PC-9 (cell line): ENCODE measurements at regions not wholly inside any gene's neighbourhood (a gene's known extent, or its start where the extent isn't known, plus 50 kb on each side); places are given as distances from the start of the nearest gene placed in this dataset.

ENCODE experiments used
- BruUV-seq: library from RNA; stranded (reverse); fragments of 400-500 nt; replicated peaks from 2 replicates; lab custom pipeline; 2021; lab: Mats Ljungman, UMichigan
- CTCF ChIA-PET: fragments of 300-600 bp; sonication (Branson Sonifier 250); formaldehyde crosslinking; loops from one replicate; lab custom pipeline; 2022; ENCODE audit warnings: antibody characterized with exemption; lab: Charles Lee
- POLR2A ChIA-PET: fragments of 300-600 bp; sonication (Branson Sonifier 250); formaldehyde crosslinking; loops from one replicate; lab custom pipeline; 2022; ENCODE audit warnings: antibody characterized with exemption; ENCODE audit not compliant: unreplicated experiment; lab: Charles Lee
- DNase-seq, 2 experiments: peaks; one replicate each; pipeline versions ENCODE4 v3.0.0 to v3.0.0-alpha.2; 2015 to 2022; ENCODE audit warnings: mixed read lengths in 1 of 2
- H2AFZ ChIP-seq: fragments of 200-600 bp; sonication (generic); 2 replicates; pipeline ENCODE4 v1.8.1; 2017; ENCODE audit warnings: antibody characterized with exemption
- H3F3A ChIP-seq: fragments of 200-600 bp; sonication (generic); 2 replicates; pipeline ENCODE4 v1.8.1; 2017; ENCODE audit warnings: antibody characterized with exemption, mild to moderate bottlenecking, low read depth; ENCODE audit not compliant: insufficient read depth
- H3K27ac ChIP-seq: fragments of 200-600 bp; sonication (generic); 2 replicates; pipeline ENCODE4 v1.6.1; 2016; ENCODE audit warnings: mixed run types
- H3K27me3 ChIP-seq: fragments of 200-600 bp; sonication (generic); 2 replicates; pipeline ENCODE4 v1.6.1; 2016; ENCODE audit warnings: low read depth, mixed run types; ENCODE audit not compliant: insufficient read depth
- H3K36me3 ChIP-seq: fragments of 200-600 bp; sonication (generic); 2 replicates; pipeline ENCODE4 v1.6.1; 2016; ENCODE audit warnings: low read depth, mixed run types
- H3K4me1 ChIP-seq: fragments of 200-600 bp; sonication (generic); replicated peaks from 2 replicates; pipeline ENCODE4 v1.6.1; 2016; ENCODE audit warnings: mixed run types; ENCODE audit not compliant: insufficient read depth
- H3K4me2 ChIP-seq: fragments of 200-600 bp; sonication (generic); 2 replicates; pipeline ENCODE4 v1.6.1; 2017; ENCODE audit warnings: mixed run types
- H3K4me3 ChIP-seq: fragments of 200-600 bp; sonication (generic); 2 replicates; pipeline ENCODE4 v1.6.1; 2016; ENCODE audit warnings: mixed run types
- H3K79me2 ChIP-seq: fragments of 200-600 bp; sonication (generic); 2 replicates; pipeline ENCODE4 v1.6.1; 2017; ENCODE audit warnings: low read depth, mixed run types
- H3K9me2 ChIP-seq: fragments of 200-600 bp; sonication (generic); 2 replicates; pipeline ENCODE4 v1.8.1; 2017; ENCODE audit warnings: mild to moderate bottlenecking; ENCODE audit not compliant: insufficient read depth
- H3K9me3 ChIP-seq: fragments of 200-600 bp; sonication (generic); 2 replicates; pipeline ENCODE4 v1.8.1; 2016; ENCODE audit warnings: low read depth; ENCODE audit not compliant: insufficient read depth
- H4K20me1 ChIP-seq: fragments of 200-600 bp; sonication (generic); 2 replicates; pipeline ENCODE4 v1.8.1; 2017; ENCODE audit not compliant: insufficient read depth
- CTCF ChIP-seq: fragments of 200-600 bp; sonication (generic); conservative IDR thresholded peaks from 2 replicates; pipeline ENCODE4 v1.6.1; 2017; ENCODE audit warnings: mixed run types, antibody characterized with exemption, mild to moderate bottlenecking, moderate library complexity
- EZH2 ChIP-seq: fragments of 200-600 bp; sonication (generic); IDR thresholded peaks from 2 replicates; pipeline ENCODE4 v1.8.0; 2017; ENCODE audit warnings: antibody characterized with exemption, low read depth
- intact Hi-C: fragments of 100-400 bp; cut with micrococcal nuclease; formaldehyde crosslinking; loops from one replicate; pipeline ENCODE4 v1.10.0; 2022; ENCODE audit not compliant: unreplicated experiment

DNA sequence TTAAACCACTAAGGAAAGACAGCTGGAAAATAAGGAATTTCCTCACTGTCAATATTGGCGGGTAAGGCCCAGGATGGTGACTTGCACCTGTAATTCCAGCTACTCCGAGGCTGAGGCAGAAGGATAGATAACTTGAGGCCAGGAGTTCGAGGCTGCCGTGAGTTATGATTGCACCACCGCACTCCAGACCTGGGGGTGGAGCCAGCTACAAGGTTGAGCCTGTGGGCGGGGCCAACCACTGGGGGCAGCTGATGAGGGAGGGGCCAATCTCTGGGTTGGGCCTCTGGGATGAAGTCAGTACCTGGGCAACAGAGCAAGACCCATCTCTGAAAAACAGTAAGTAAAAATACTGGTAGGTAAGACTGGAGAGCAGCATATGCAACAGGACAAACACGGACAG is 80.1 kb upstream of the ADO start:
- POLR2A ChIA-PET, result no interaction called here
- H3K9me2 ChIP-seq, result no peaks in the 10 kb centered on the region
- no peak overlapping the region for H3K27ac ChIP-seq
- intact Hi-C loops, result no loop called here
- H3K4me1 ChIP-seq, result no peaks in the 10 kb centered on the region
- no peaks in the 10 kb centered on the region for H3F3A ChIP-seq
- H3K79me2 ChIP-seq, result no peaks in the 10 kb centered on the region
- no peaks in the 10 kb centered on the region for H3K9me3 ChIP-seq
- no peaks in the 10 kb centered on the region for H3K36me3 ChIP-seq
- H3K4me2 ChIP-seq, result no peak overlapping the region
- CTCF ChIA-PET, result no interaction called here
- H4K20me1 ChIP-seq, result no peaks in the 10 kb centered on the region
- no peaks in the 10 kb centered on the region for H3K27me3 ChIP-seq
- no peak overlapping the region for H3K4me3 ChIP-seq
- no peak for TF ChIP-seq EZH2
- no peak for TF ChIP-seq CTCF
- BruUV-seq, result no TSS peak
- no peak overlapping the region for H2AFZ ChIP-seq
- DNase-seq, result no peak

DNA sequence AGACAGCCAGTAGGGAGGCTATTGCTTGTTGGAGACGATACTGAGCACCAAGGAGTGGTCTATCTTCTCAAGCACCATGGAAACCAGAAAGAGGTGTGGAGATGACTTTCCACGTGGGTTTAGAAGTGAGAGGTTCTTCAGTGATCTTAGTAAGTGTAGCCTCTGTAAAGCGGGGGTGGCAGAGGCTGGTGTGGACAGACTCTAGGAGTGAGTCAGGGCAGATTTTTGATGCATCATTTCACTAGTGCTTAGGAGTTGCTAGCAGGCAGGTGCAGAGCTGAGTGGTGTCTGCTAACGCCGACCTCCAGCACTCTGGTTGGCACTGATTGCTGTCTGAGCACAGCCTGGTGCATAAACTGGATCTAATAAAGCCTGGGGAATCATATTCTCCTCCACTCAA is 78.4 kb upstream of the ADO start:
- Histone ChIP-seq H4K20me1 (no peaks in the 10 kb centered on the region), H3K4me1 (no peaks in the 10 kb centered on the region), H3K4me2 (no peak overlapping the region), H3K4me3 (no peak overlapping the region), H3F3A (no peaks in the 10 kb centered on the region), H3K27me3 (no peaks in the 10 kb centered on the region), H3K36me3 (no peaks in the 10 kb centered on the region), H3K79me2 (no peaks in the 10 kb centered on the region), H3K27ac (no peak overlapping the region), H3K9me2 (no peaks in the 10 kb centered on the region), H3K9me3 (no peaks in the 10 kb centered on the region), H2AFZ (no peak overlapping the region)
- no peak for DNase-seq
- ChIA-PET CTCF (no interaction called here), POLR2A (no interaction called here)
- intact Hi-C loops, result no loop called here
- no TSS peak for BruUV-seq
- TF ChIP-seq EZH2 (no peak), CTCF (no peak)

DNA sequence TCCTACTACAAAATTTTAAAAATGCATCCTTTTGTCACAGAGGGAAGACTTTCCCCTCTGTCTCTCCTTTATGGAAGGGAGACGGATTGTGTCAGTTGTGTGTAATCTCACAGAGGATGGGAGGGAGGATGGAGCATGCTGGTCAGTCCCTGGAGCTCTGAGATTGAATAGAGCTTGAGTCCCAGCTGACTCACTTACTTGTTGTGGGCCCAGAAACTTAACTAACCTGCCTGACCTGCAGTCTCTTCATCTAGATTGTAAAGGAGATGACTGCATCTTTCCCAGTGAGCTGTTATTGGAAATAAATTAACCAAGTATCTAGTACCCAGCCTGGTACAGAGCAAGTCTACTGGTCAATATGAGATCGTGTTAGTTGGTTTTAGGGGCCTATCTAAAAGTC is 77.9 kb upstream of the ADO start:
- H3K27ac ChIP-seq, result no peak overlapping the region
- H3K27me3 ChIP-seq, result no peaks in the 10 kb centered on the region
- no TSS peak for BruUV-seq
- H3K4me3 ChIP-seq, result no peak overlapping the region
- TF ChIP-seq EZH2, result no peak
- no peak for TF ChIP-seq CTCF
- ChIA-PET POLR2A (no interaction called here), CTCF (no interaction called here)
- H3K36me3 ChIP-seq, result no peaks in the 10 kb centered on the region
- intact Hi-C loops, result no loop called here
- H3K9me2 ChIP-seq, result no peaks in the 10 kb centered on the region
- DNase-seq, result no peak
- H3K4me1 ChIP-seq, result no peaks in the 10 kb centered on the region
- no peaks in the 10 kb centered on the region for H3K9me3 ChIP-seq
- H4K20me1 ChIP-seq, result no peaks in the 10 kb centered on the region
- H3K4me2 ChIP-seq, result no peak overlapping the region
- no peaks in the 10 kb centered on the region for H3F3A ChIP-seq
- H2AFZ ChIP-seq, result no peak overlapping the region
- H3K79me2 ChIP-seq, result no peaks in the 10 kb centered on the region
